ENCODE measurements at regions not wholly inside any gene's neighbourhood (a gene's known extent, or its start where the extent isn't known, plus 50 kb on each side); places are given as distances from the start of the nearest gene placed in this dataset.

DNA sequence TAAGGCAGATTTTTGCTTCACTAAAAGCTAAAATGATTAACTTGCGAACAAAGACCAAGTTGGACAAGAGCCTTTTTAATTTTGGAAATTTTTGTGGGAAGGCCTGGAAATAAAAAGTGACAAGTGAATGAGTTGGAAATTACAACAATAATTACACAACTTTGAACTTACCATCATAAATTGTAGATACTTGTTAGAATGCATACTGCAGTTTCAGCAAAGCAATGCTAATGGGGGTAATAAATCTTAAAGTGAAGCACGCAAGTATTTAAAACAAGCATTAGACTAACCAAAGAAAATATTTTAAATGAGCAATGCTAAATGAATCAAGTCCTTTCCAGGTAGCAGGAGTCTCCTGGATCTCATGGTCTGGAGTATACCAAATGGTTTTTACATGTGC is 83.2 kb upstream of the EYA4 start:
- no peak for DNase-seq

More for the DNA sequence above, 83.2 kb upstream of the EYA4 start:
- no peaks in the 10 kb centered on the region for H3K9me3 ChIP-seq
- no peak overlapping the region for H3K4me3 ChIP-seq (ENCODE audit: low read depth in 2 of 2, low read length in 1 of 2)
- H2AFZ ChIP-seq (ENCODE audit: low read depth): no peak overlapping the region
- TF ChIP-seq, protein P1, sequence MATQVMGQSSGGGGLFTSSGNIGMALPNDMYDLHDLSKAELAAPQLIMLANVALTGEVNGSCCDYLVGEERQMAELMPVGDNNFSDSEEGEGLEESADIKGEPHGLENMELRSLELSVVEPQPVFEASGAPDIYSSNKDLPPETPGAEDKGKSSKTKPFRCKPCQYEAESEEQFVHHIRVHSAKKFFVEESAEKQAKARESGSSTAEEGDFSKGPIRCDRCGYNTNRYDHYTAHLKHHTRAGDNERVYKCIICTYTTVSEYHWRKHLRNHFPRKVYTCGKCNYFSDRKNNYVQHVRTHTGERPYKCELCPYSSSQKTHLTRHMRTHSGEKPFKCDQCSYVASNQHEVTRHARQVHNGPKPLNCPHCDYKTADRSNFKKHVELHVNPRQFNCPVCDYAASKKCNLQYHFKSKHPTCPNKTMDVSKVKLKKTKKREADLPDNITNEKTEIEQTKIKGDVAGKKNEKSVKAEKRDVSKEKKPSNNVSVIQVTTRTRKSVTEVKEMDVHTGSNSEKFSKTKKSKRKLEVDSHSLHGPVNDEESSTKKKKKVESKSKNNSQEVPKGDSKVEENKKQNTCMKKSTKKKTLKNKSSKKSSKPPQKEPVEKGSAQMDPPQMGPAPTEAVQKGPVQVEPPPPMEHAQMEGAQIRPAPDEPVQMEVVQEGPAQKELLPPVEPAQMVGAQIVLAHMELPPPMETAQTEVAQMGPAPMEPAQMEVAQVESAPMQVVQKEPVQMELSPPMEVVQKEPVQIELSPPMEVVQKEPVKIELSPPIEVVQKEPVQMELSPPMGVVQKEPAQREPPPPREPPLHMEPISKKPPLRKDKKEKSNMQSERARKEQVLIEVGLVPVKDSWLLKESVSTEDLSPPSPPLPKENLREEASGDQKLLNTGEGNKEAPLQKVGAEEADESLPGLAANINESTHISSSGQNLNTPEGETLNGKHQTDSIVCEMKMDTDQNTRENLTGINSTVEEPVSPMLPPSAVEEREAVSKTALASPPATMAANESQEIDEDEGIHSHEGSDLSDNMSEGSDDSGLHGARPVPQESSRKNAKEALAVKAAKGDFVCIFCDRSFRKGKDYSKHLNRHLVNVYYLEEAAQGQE (IDR thresholded peaks at IDR 0.05; ENCODE audit: low read depth, low read length): no peak
- no peak for TF ChIP-seq NRF1 (IDR thresholded peaks at IDR 0.05; ENCODE audit: low read depth, low read length)
- no peak for TF ChIP-seq ELF1 (IDR thresholded peaks at IDR 0.05)
- TF ChIP-seq, protein P2, sequence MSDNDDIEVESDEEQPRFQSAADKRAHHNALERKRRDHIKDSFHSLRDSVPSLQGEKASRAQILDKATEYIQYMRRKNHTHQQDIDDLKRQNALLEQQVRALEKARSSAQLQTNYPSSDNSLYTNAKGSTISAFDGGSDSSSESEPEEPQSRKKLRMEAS (IDR thresholded peaks at IDR 0.05; ENCODE audit: low read depth): no peak
- TF ChIP-seq, protein P3, sequence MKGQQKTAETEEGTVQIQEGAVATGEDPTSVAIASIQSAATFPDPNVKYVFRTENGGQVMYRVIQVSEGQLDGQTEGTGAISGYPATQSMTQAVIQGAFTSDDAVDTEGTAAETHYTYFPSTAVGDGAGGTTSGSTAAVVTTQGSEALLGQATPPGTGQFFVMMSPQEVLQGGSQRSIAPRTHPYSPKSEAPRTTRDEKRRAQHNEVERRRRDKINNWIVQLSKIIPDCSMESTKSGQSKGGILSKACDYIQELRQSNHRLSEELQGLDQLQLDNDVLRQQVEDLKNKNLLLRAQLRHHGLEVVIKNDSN (IDR thresholded peaks at IDR 0.05; ENCODE audit: borderline replicate concordance, low read depth): no peak
- no peak for TF ChIP-seq CHD2 (IDR thresholded peaks at IDR 0.05; ENCODE audit: low read length, partially characterized antibody)
- no peak for TF ChIP-seq SMC3 (IDR thresholded peaks at IDR 0.05; ENCODE audit: low read depth, low read length)
- TF ChIP-seq EP300 (IDR thresholded peaks at IDR 0.05; ENCODE audit: borderline replicate concordance in 1 of 2, low read depth in 1 of 2, low read length in 1 of 2): no peak
- no peak for TF ChIP-seq MXI1 (IDR thresholded peaks at IDR 0.05; ENCODE audit: low read depth, low read length)
- TF ChIP-seq RCOR1 (IDR thresholded peaks at IDR 0.05; ENCODE audit: low read length): no peak
- no peak for TF ChIP-seq EZH2phosphoT487 (IDR thresholded peaks at IDR 0.05; ENCODE audit: borderline replicate concordance, low read depth)
- TF ChIP-seq FOXJ3 (CRISPR knock-in tag; IDR thresholded peaks at IDR 0.05): no peak
- TF ChIP-seq TAF1 (IDR thresholded peaks at IDR 0.05; ENCODE audit: borderline replicate concordance, low read depth, low read length): no peak
- no peak for TF ChIP-seq TEAD4 (IDR thresholded peaks at IDR 0.05; ENCODE audit: borderline replicate concordance, insufficient read depth)
- no peak for TF ChIP-seq FOXM1 (IDR thresholded peaks at IDR 0.05; ENCODE audit: low read depth)
- TF ChIP-seq GABPA (IDR thresholded peaks at IDR 0.05; ENCODE audit: low read depth): no peak
- no peak for TF ChIP-seq GATA2 (CRISPR knock-in tag; IDR thresholded peaks at IDR 0.05)
- TF ChIP-seq FOSL2 (IDR thresholded peaks at IDR 0.05; ENCODE audit: borderline replicate concordance, low read depth): no peak
- TF ChIP-seq, protein P4, sequence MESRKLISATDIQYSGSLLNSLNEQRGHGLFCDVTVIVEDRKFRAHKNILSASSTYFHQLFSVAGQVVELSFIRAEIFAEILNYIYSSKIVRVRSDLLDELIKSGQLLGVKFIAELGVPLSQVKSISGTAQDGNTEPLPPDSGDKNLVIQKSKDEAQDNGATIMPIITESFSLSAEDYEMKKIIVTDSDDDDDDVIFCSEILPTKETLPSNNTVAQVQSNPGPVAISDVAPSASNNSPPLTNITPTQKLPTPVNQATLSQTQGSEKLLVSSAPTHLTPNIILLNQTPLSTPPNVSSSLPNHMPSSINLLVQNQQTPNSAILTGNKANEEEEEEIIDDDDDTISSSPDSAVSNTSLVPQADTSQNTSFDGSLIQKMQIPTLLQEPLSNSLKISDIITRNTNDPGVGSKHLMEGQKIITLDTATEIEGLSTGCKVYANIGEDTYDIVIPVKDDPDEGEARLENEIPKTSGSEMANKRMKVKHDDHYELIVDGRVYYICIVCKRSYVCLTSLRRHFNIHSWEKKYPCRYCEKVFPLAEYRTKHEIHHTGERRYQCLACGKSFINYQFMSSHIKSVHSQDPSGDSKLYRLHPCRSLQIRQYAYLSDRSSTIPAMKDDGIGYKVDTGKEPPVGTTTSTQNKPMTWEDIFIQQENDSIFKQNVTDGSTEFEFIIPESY (IDR thresholded peaks at IDR 0.05; ENCODE audit: borderline replicate concordance, low read depth): no peak
- TF ChIP-seq SIN3A (IDR thresholded peaks at IDR 0.05; ENCODE audit: borderline replicate concordance, low read depth, low read length): no peak
- no peaks in the 10 kb centered on the region for H3K9me2 ChIP-seq
- no peak overlapping the region for H3K27ac ChIP-seq (ENCODE audit: low read depth in 2 of 2, low read length in 1 of 2)
- H3K4me1 ChIP-seq (ENCODE audit: control insufficient read depth in 1 of 2, insufficient read depth in 2 of 2, low read depth in 1 of 2, low read length in 1 of 2): peaks cover 2 to 5% of the 10 kb centered on the region in 2 experiments; a peak in 3 of 4 replicates
- no peak overlapping the region for H3K9ac ChIP-seq
- H4K20me1 ChIP-seq (ENCODE audit: insufficient read depth): no peaks in the 10 kb centered on the region
- H3K36me3 ChIP-seq (replicated peaks in 1 of 2; ENCODE audit: control insufficient read depth in 1 of 2, insufficient read depth in 2 of 2, low read length in 1 of 2): no peaks in the 10 kb centered on the region
- H3K79me2 ChIP-seq (ENCODE audit: insufficient read depth): no peaks in the 10 kb centered on the region
- no peaks in the 10 kb centered on the region for H3K27me3 ChIP-seq (ENCODE audit: insufficient read depth)
- ChIA-PET POLR2A (no interaction called here), CTCF (no interaction called here)
- WGBS (ENCODE audit: low lambda C conversion rate): 92% methylated on average over 2 of the region's 2 CpGs
- no peaks in the 10 kb centered on the region for H3F3A ChIP-seq (replicated peaks; ENCODE audit: insufficient read depth)
- H3K4me2 ChIP-seq: no peak overlapping the region

Data from SK-N-SH (cell line).